NCI-H2081 (cell line): ENCODE measurements at regions not wholly inside any gene's neighbourhood (a gene's known extent, or its start where the extent isn't known, plus 50 kb on each side); places are given as distances from the start of the nearest gene placed in this dataset.
"Not testable (repeated sequence)": the region's sequence is repeated elsewhere in the genome, so short reads cannot be mapped to it uniquely, and the experiment has no call there.

Experiments used
- DNase-seq, 2 experiments: peaks; one replicate each; lab custom pipeline; 2025; lab: John Stamatoyannopoulos, UW

GRCh38 chr10:85318809-85319807, 990.7 kb downstream of the CCSER2 start:
- DNase-seq: peak; percentile 28 to 48

- DNase-seq: peak in 1 of 2 experiments; percentile 31
Observed at GRCh38 chr10:85319826-85320225, 991.4 kb downstream of the CCSER2 start.

GRCh38 chr10:85333594-85333993, 1005.2 kb downstream of the CCSER2 start:
- DNase-seq: no peak

- DNase-seq: no peak
Observed at GRCh38 chr10:85362401-85362800, 1004.2 kb downstream of the GRID1 start.

GRCh38 chr10:85377029-85377806, 989.4 kb downstream of the GRID1 start:
- DNase-seq: no peak

- DNase-seq: no peak
Observed at GRCh38 chr10:85379338-85379737, 987.3 kb downstream of the GRID1 start.

- DNase-seq: no peak
Observed at GRCh38 chr10:85400981-85401695, 965.5 kb downstream of the GRID1 start.

GRCh38 chr10:85402541-85402940, 964.1 kb downstream of the GRID1 start:
- no peak for DNase-seq

GRCh38 chr10:85407088-85407487, 959.5 kb downstream of the GRID1 start:
- DNase-seq: no peak

GRCh38 chr10:85408388-85408787, 958.2 kb downstream of the GRID1 start:
- no peak for DNase-seq

GRCh38 chr10:85410586-85410985, 956.0 kb downstream of the GRID1 start:
- not testable (repeated sequence) for DNase-seq

- no peak for DNase-seq
Observed at GRCh38 chr10:85413570-85413969, 953.0 kb downstream of the GRID1 start.

GRCh38 chr10:85420501-85421191, 945.9 kb downstream of the GRID1 start:
- no peak for DNase-seq

GRCh38 chr10:85421421-85421820, 945.2 kb downstream of the GRID1 start:
- DNase-seq: no peak

GRCh38 chr10:85429126-85429525, 937.5 kb downstream of the GRID1 start:
- no peak for DNase-seq

GRCh38 chr10:85430991-85431390, 935.6 kb downstream of the GRID1 start:
- no peak for DNase-seq

GRCh38 chr10:85433248-85433647, 933.3 kb downstream of the GRID1 start:
- DNase-seq: no peak

GRCh38 chr10:85444868-85445267, 921.7 kb downstream of the GRID1 start:
- no peak for DNase-seq

- DNase-seq: no peak
Observed at GRCh38 chr10:85445702-85446101, 920.9 kb downstream of the GRID1 start.

GRCh38 chr10:85446827-85447226, 919.8 kb downstream of the GRID1 start:
- no peak for DNase-seq

GRCh38 chr10:85447690-85448089, 918.9 kb downstream of the GRID1 start:
- DNase-seq: no peak

GRCh38 chr10:85448716-85449115, 917.9 kb downstream of the GRID1 start:
- no peak for DNase-seq
